ENCODE measurements at regions not wholly inside any gene's neighbourhood (a gene's known extent, or its start where the extent isn't known, plus 50 kb on each side); places are given as distances from the start of the nearest gene placed in this dataset.

DNA sequence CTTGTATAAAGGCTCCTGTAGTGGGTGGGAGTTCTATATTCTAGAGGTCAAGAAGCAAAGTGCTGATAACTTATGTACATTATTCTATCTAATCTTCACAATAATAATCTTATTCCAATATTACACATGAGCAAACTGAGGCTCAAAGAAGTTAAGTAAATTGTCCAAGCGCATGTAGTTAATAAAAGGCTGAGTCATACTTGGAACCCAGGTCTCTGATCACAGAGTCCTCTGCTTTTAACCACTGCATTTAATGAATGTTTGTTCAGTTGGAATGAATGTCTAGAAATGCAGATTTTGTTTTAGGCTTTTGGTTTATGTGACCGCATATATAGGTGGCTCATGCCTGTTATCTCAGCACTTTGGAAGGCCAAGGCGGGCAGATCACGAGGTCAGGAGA is 88.4 kb upstream of the PAQR3 start:
- no peak for TF ChIP-seq CTCF (IDR thresholded peaks at IDR 0.05 in 2 of 3, conservative IDR thresholded peaks at IDR 0.05 in 1 of 3; ENCODE audit: insufficient read depth in 2 of 3, low read depth in 1 of 3, low read length in 3 of 3)
- TF ChIP-seq ZBTB17 (CRISPR knock-in tag; IDR thresholded peaks at IDR 0.05) = no peak
- no peak for TF ChIP-seq CHD2 (IDR thresholded peaks at IDR 0.05; ENCODE audit: low read depth, low read length)
- TF ChIP-seq RCOR1 (IDR thresholded peaks at IDR 0.05; ENCODE audit: borderline replicate concordance in 1 of 2, low read depth in 2 of 2, low read length in 2 of 2) = no peak
- TF ChIP-seq, protein P1, sequence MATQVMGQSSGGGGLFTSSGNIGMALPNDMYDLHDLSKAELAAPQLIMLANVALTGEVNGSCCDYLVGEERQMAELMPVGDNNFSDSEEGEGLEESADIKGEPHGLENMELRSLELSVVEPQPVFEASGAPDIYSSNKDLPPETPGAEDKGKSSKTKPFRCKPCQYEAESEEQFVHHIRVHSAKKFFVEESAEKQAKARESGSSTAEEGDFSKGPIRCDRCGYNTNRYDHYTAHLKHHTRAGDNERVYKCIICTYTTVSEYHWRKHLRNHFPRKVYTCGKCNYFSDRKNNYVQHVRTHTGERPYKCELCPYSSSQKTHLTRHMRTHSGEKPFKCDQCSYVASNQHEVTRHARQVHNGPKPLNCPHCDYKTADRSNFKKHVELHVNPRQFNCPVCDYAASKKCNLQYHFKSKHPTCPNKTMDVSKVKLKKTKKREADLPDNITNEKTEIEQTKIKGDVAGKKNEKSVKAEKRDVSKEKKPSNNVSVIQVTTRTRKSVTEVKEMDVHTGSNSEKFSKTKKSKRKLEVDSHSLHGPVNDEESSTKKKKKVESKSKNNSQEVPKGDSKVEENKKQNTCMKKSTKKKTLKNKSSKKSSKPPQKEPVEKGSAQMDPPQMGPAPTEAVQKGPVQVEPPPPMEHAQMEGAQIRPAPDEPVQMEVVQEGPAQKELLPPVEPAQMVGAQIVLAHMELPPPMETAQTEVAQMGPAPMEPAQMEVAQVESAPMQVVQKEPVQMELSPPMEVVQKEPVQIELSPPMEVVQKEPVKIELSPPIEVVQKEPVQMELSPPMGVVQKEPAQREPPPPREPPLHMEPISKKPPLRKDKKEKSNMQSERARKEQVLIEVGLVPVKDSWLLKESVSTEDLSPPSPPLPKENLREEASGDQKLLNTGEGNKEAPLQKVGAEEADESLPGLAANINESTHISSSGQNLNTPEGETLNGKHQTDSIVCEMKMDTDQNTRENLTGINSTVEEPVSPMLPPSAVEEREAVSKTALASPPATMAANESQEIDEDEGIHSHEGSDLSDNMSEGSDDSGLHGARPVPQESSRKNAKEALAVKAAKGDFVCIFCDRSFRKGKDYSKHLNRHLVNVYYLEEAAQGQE (IDR thresholded peaks at IDR 0.05; ENCODE audit: borderline replicate concordance) = no peak
- TF ChIP-seq, protein P1 (CRISPR knock-in tag; IDR thresholded peaks at IDR 0.05; ENCODE audit: low read depth) = no peak
- no peak for TF ChIP-seq ZBTB26 (CRISPR knock-in tag; IDR thresholded peaks at IDR 0.05)
- no peak for TF ChIP-seq ZNF24 (IDR thresholded peaks at IDR 0.05)
- TF ChIP-seq MBD2 (IDR thresholded peaks at IDR 0.05; ENCODE audit: borderline replicate concordance, low read depth) = no peak
- TF ChIP-seq SRSF9 (IDR thresholded peaks at IDR 0.05; ENCODE audit: borderline replicate concordance, low read depth, low read length) = no peak
- TF ChIP-seq CREB5 (CRISPR knock-in tag; IDR thresholded peaks at IDR 0.05) = no peak
- no peak for TF ChIP-seq HNRNPLL (IDR thresholded peaks at IDR 0.05; ENCODE audit: low read depth, low read length, poor library complexity, severe bottlenecking)
- no peak for TF ChIP-seq MYC (IDR thresholded peaks at IDR 0.05; ENCODE audit: low read depth, low read length)
- no peak for TF ChIP-seq MYC (CRISPR knock-in tag; IDR thresholded peaks at IDR 0.05; ENCODE audit: borderline replicate concordance, low read depth)

Measured in K562 (cell line).